Neuronal stem cell (in vitro differentiated cells): ENCODE measurements at regions not wholly inside any gene's neighbourhood (a gene's known extent, or its start where the extent isn't known, plus 50 kb on each side); places are given as distances from the start of the nearest gene placed in this dataset.

Experiments
- DNase-seq: peaks from one replicate; pipeline ENCODE4 v3.0.0-alpha.2; 2013; ENCODE audit warnings: low spot score
- H2AFZ ChIP-seq: one replicate; pipeline ENCODE4 v1.6.1; 2013; ENCODE audit warnings: mild to moderate bottlenecking, low read length, inconsistent platforms
- H2AK5ac ChIP-seq: 2 replicates; pipeline ENCODE4 v1.6.1; 2013; ENCODE audit warnings: low read depth, mild to moderate bottlenecking, inconsistent platforms, low read length, moderate library complexity, mixed read lengths
- H2BK120ac ChIP-seq: 2 replicates; pipeline ENCODE4 v1.6.1; 2013; ENCODE audit warnings: low read depth, mild to moderate bottlenecking, inconsistent platforms, low read length, moderate library complexity, mixed read lengths
- H2BK12ac ChIP-seq: one replicate; pipeline ENCODE4 v1.6.1; 2013; ENCODE audit warnings: low read length, inconsistent platforms
- H2BK15ac ChIP-seq: 2 replicates; pipeline ENCODE4 v1.6.1; 2013; ENCODE audit warnings: mild to moderate bottlenecking, low read length, inconsistent platforms, mixed read lengths
- H2BK5ac ChIP-seq: one replicate; pipeline ENCODE4 v1.6.1; 2013; ENCODE audit warnings: inconsistent platforms, mild to moderate bottlenecking, low read length, moderate library complexity
- H3K14ac ChIP-seq: one replicate; pipeline ENCODE4 v1.6.1; 2013; ENCODE audit warnings: low read length, inconsistent platforms
- H3K18ac ChIP-seq: 2 replicates; pipeline ENCODE4 v1.6.1; 2013; ENCODE audit warnings: low read length, inconsistent platforms
- H3K23ac ChIP-seq: 2 replicates; pipeline ENCODE4 v1.6.1; 2013; ENCODE audit warnings: low read depth, mild to moderate bottlenecking, mixed read lengths, low read length, inconsistent platforms; ENCODE audit not compliant: poor library complexity
- H3K27ac ChIP-seq: replicated peaks from 3 replicates; pipeline ENCODE4 v1.5.1; 2013; ENCODE audit warnings: low read length, inconsistent platforms
- H3K27me3 ChIP-seq, 3 experiments: 2 replicates each; pipeline ENCODE4 v1.6.1; 2013; ENCODE audit warnings: low read length in 3 of 3, mild to moderate bottlenecking in 2 of 3, inconsistent platforms in 1 of 3, low read depth in 1 of 3, mixed read lengths in 1 of 3, moderate library complexity in 1 of 3; ENCODE audit not compliant: control insufficient read depth in 3 of 3, insufficient read depth in 3 of 3
- H3K36me3 ChIP-seq, 2 donors: replicated peaks in 1 of 2; 2 replicates each; pipeline ENCODE4 v1.6.1; 2013; ENCODE audit warnings: low read length in 2 of 2; ENCODE audit not compliant: control insufficient read depth in 2 of 2, insufficient read depth in 2 of 2
- H3K4ac ChIP-seq: 2 replicates; pipeline ENCODE4 v1.6.1; 2013; ENCODE audit warnings: inconsistent platforms, mild to moderate bottlenecking, low read length, moderate library complexity
- H3K4me1 ChIP-seq, 2 donors: 1 replicate in 1 of 2; 2 replicates in 1 of 2; pipeline ENCODE4 v1.6.1; 2013; ENCODE audit warnings: low read length in 2 of 2, low read depth in 1 of 2; ENCODE audit not compliant: control insufficient read depth in 2 of 2, insufficient read depth in 1 of 2
- H3K4me2 ChIP-seq: one replicate; pipeline ENCODE4 v1.6.1; 2013; ENCODE audit warnings: mild to moderate bottlenecking, low read length, inconsistent platforms; ENCODE audit not compliant: insufficient read depth, poor library complexity, severe bottlenecking
- H3K4me3 ChIP-seq, 2 donors: 2 replicates each; pipeline ENCODE4 v1.5.1; 2013; ENCODE audit warnings: low read length in 2 of 2, mild to moderate bottlenecking in 2 of 2, inconsistent platforms in 1 of 2, moderate library complexity in 1 of 2
- H3K79me1 ChIP-seq: one replicate; pipeline ENCODE4 v1.6.1; 2013; ENCODE audit warnings: low read depth, mild to moderate bottlenecking, inconsistent platforms, low read length, moderate library complexity
- H3K9ac ChIP-seq: one replicate; pipeline ENCODE4 v1.6.1; 2013; ENCODE audit warnings: mild to moderate bottlenecking, low read depth, low read length, inconsistent platforms; ENCODE audit not compliant: poor library complexity
- H3K9me3 ChIP-seq, 2 donors: replicated peaks in 1 of 2; 2 replicates each; pipeline versions ENCODE3 to v1.6.1; 2013; ENCODE audit warnings: low read length in 2 of 2, mild to moderate bottlenecking in 2 of 2, inconsistent platforms in 1 of 2, low read depth in 1 of 2, mixed read lengths in 1 of 2, moderate library complexity in 1 of 2; ENCODE audit not compliant: control insufficient read depth in 2 of 2, insufficient read depth in 1 of 2
- H4K8ac ChIP-seq: one replicate; pipeline ENCODE4 v1.6.1; 2013; ENCODE audit warnings: low read depth, mild to moderate bottlenecking, inconsistent platforms, low read length, moderate library complexity
- H4K91ac ChIP-seq: one replicate; pipeline ENCODE4 v1.6.1; 2013; ENCODE audit warnings: low read length, low read depth, mild to moderate bottlenecking, inconsistent platforms; ENCODE audit not compliant: poor library complexity
- WGBS, 2 donors: extraction: QIAGEN DNeasy Blood & Tissue Kit; methylation state at CpG; one replicate each; pipeline ENCODE4 v1.1.7; 2013; ENCODE audit warnings: missing lambda C conversion rate in 2 of 2, mixed read lengths in 1 of 2; ENCODE audit not compliant: insufficient read length in 2 of 2, insufficient replicate concordance in 1 of 2; ENCODE audit errors: extremely low coverage in 2 of 2; 5-methylcytosine and 5-hydroxymethylcytosine counted together

- H3K23ac ChIP-seq = no peak overlapping the region
These were observed 1615.3 kb upstream of the ZEB2 start for GRCh38 chr2:146135245-146135644.

GRCh38 chr2:146131785-146132184 lies 1611.9 kb upstream of the ZEB2 start:
- no peaks in the 10 kb centered on the region for H3K27me3 ChIP-seq
- H3K18ac ChIP-seq = no peak overlapping the region
- H3K4me3 ChIP-seq = no peak overlapping the region
- no peak for DNase-seq
- no peak overlapping the region for H3K23ac ChIP-seq
- H3K4me2 ChIP-seq = no peak overlapping the region
- peaks cover 0 to 1% of the 10 kb centered on the region in 2 donors for H3K4me1 ChIP-seq
- no peak overlapping the region for H3K4ac ChIP-seq
- no peak overlapping the region for H2BK5ac ChIP-seq
- no CpG with 5 or more reads among the region's 1 CpG for WGBS, 2 donors
- peaks cover 0 to 2% of the 10 kb centered on the region in 2 donors for H3K9me3 ChIP-seq
- H2BK15ac ChIP-seq = no peak overlapping the region
- no peak overlapping the region for H2BK120ac ChIP-seq
- H4K8ac ChIP-seq = no peak overlapping the region
- no peak overlapping the region for H4K91ac ChIP-seq
- no peak overlapping the region for H3K14ac ChIP-seq
- H3K79me1 ChIP-seq = no peaks in the 10 kb centered on the region
- no peak overlapping the region for H2AFZ ChIP-seq
- no peaks in the 10 kb centered on the region for H3K36me3 ChIP-seq
- no peak overlapping the region for H2AK5ac ChIP-seq
- no peak overlapping the region for H2BK12ac ChIP-seq
- no peak overlapping the region for H3K27ac ChIP-seq
- H3K9ac ChIP-seq = no peak overlapping the region

More at GRCh38 chr2:146135245-146135644, 1615.3 kb upstream of the ZEB2 start:
- H2BK5ac ChIP-seq = no peak overlapping the region
- no peak overlapping the region for H3K14ac ChIP-seq
- peaks cover 0 to 5% of the 10 kb centered on the region in 2 donors for H3K9me3 ChIP-seq
- H3K4me3 ChIP-seq = no peak overlapping the region
- H3K4ac ChIP-seq = no peak overlapping the region
- H2AK5ac ChIP-seq = no peak overlapping the region
- H2BK120ac ChIP-seq = no peak overlapping the region
- no peaks in the 10 kb centered on the region for H3K27me3 ChIP-seq
- H2BK12ac ChIP-seq = no peak overlapping the region
- H2AFZ ChIP-seq = no peak overlapping the region
- no peak overlapping the region for H4K91ac ChIP-seq
- no peaks in the 10 kb centered on the region for H3K36me3 ChIP-seq
- H3K27ac ChIP-seq = no peak overlapping the region
- H3K9ac ChIP-seq = no peak overlapping the region
- H3K4me2 ChIP-seq = no peak overlapping the region
- no CpG with 5 or more reads among the region's 1 CpG for WGBS, 2 donors
- H4K8ac ChIP-seq = no peak overlapping the region
- no peak overlapping the region for H2BK15ac ChIP-seq
- H3K18ac ChIP-seq = no peak overlapping the region
- peaks cover 0 to 1% of the 10 kb centered on the region in 2 donors for H3K4me1 ChIP-seq
- H3K79me1 ChIP-seq = no peaks in the 10 kb centered on the region
- no peak for DNase-seq

GRCh38 chr2:146131048-146131447 lies 1611.1 kb upstream of the ZEB2 start:
- H3K79me1 ChIP-seq = no peaks in the 10 kb centered on the region
- no peak overlapping the region for H2AFZ ChIP-seq
- H4K8ac ChIP-seq = no peak overlapping the region
- H3K4me1 ChIP-seq = peaks cover 0 to 1% of the 10 kb centered on the region in 2 donors
- no peak overlapping the region for H3K9ac ChIP-seq
- no peak overlapping the region for H3K14ac ChIP-seq
- H2BK15ac ChIP-seq = no peak overlapping the region
- no peak overlapping the region for H2BK5ac ChIP-seq
- DNase-seq = no peak
- H2AK5ac ChIP-seq = no peak overlapping the region
- WGBS, 2 donors = no CpG with 5 or more reads among the region's 2 CpGs
- no peaks in the 10 kb centered on the region for H3K27me3 ChIP-seq
- H3K4ac ChIP-seq = no peak overlapping the region
- H3K36me3 ChIP-seq = no peaks in the 10 kb centered on the region
- H3K4me2 ChIP-seq = no peak overlapping the region
- no peak overlapping the region for H3K23ac ChIP-seq
- no peaks in the 10 kb centered on the region for H3K9me3 ChIP-seq
- no peak overlapping the region for H3K4me3 ChIP-seq
- no peak overlapping the region for H3K18ac ChIP-seq
- no peak overlapping the region for H4K91ac ChIP-seq
- no peak overlapping the region for H2BK12ac ChIP-seq
- no peak overlapping the region for H3K27ac ChIP-seq
- no peak overlapping the region for H2BK120ac ChIP-seq

GRCh38 chr2:146130290-146130689 lies 1610.4 kb upstream of the ZEB2 start:
- Histone ChIP-seq H3K9me3 (no peaks in the 10 kb centered on the region), H3K27ac (no peak overlapping the region), H3K18ac (no peak overlapping the region), H2BK120ac (no peak overlapping the region), H3K14ac (no peak overlapping the region), H2BK15ac (no peak overlapping the region), H2AFZ (peak overlapping the region; percentile 56), H3K79me1 (no peaks in the 10 kb centered on the region), H2BK5ac (no peak overlapping the region), H2AK5ac (no peak overlapping the region), H3K4me2 (no peak overlapping the region), H3K36me3 (no peaks in the 10 kb centered on the region), H4K8ac (no peak overlapping the region), H3K4me3 (no peak overlapping the region), H4K91ac (no peak overlapping the region), H2BK12ac (no peak overlapping the region), H3K27me3 (no peaks in the 10 kb centered on the region), H3K4ac (no peak overlapping the region), H3K4me1 (peaks cover 0 to 1% of the 10 kb centered on the region in 2 donors), H3K9ac (no peak overlapping the region), H3K23ac (no peak overlapping the region)
- no peak for DNase-seq
- WGBS, 2 donors = no CpG with 5 or more reads among the region's 4 CpGs
